Upper lobe of left lung (tissue), 6 donors: ENCODE measurements at regions not wholly inside any gene's neighbourhood (a gene's known extent, or its start where the extent isn't known, plus 50 kb on each side); places are given as distances from the start of the nearest gene placed in this dataset.

Source experiments
- ATAC-seq, 2 donors: fragments of 200-7000 bp; cut with Tn5 transposase; one replicate each; pipeline ENCODE4 v1.9.1; 2022; ENCODE audit warnings: mild to moderate bottlenecking in 2 of 2, moderate library complexity in 2 of 2; ENCODE audit not compliant: low FRiP score in 2 of 2
- DNase-seq, 2 donors: peaks; one replicate each; pipeline ENCODE4 v3.0.0-alpha.2; 2019 to 2020
- H3K27ac ChIP-seq, 4 donors: fragments of 200-600 bp; sonication (generic); one replicate each; pipeline ENCODE4 v1.5.1; 2016 to 2019
- H3K27me3 ChIP-seq, 4 donors: fragments of 200-600 bp; sonication (generic); one replicate each; pipeline ENCODE4 v1.5.1; 2017 to 2019
- H3K36me3 ChIP-seq, 4 donors: fragments of 200-600 bp; sonication (generic); one replicate each; pipeline ENCODE4 v1.5.1; 2016 to 2019
- H3K4me1 ChIP-seq, 4 donors: fragments of 200-600 bp; sonication (generic); one replicate each; pipeline ENCODE4 v1.5.1; 2018 to 2019
- H3K4me3 ChIP-seq, 4 donors: fragments of 200-600 bp; sonication (generic); one replicate each; pipeline ENCODE4 v1.5.1; 2017 to 2019; ENCODE audit warnings: mild to moderate bottlenecking in 2 of 4, moderate library complexity in 1 of 4
- H3K9me3 ChIP-seq, 4 donors: fragments of 200-600 bp; sonication (generic); one replicate each; pipeline ENCODE4 v1.5.1; 2018 to 2019
- EP300 ChIP-seq, 4 donors: sonication (generic); formaldehyde crosslinking; IDR thresholded peaks; one replicate each; pipeline ENCODE4 v1.5.1; 2017; ENCODE audit warnings: antibody characterized with exemption in 4 of 4, control low read depth in 2 of 4
- POLR2A ChIP-seq, 4 donors: fragments of 450-650 bp; IDR thresholded peaks; one replicate each; pipeline ENCODE4 v1.5.1; 2016 to 2017; ENCODE audit warnings: antibody characterized with exemption in 4 of 4, mild to moderate bottlenecking in 2 of 4
- POLR2AphosphoS5 ChIP-seq, 2 donors: sonication (generic); formaldehyde crosslinking; IDR thresholded peaks; one replicate each; pipeline ENCODE4 v1.5.1; 2017; ENCODE audit warnings: antibody characterized with exemption in 2 of 2
- WGBS, 2 donors: methylation state at CpG; one replicate each; pipeline ENCODE4 v1.1.5; 2017 to 2018; 5-methylcytosine and 5-hydroxymethylcytosine counted together
- TF ChIP-seq, protein P1 (sequence below), 6 experiments: fragments of 450-650 bp in 4 of 6; fragments of 200-600 bp in 2 of 6; sonication (generic) in 2 of 6; IDR thresholded peaks; one replicate each; pipeline ENCODE4 v1.5.1; 2016 to 2019; ENCODE audit warnings: antibody characterized with exemption in 6 of 6
- donor health status: DM: no; HTN: no; CAD: no; lungs with moderate emphysema.
- donor health status: DM: no; HTN: yes; CAD: no; lungs with severe emphysema.

DNA sequence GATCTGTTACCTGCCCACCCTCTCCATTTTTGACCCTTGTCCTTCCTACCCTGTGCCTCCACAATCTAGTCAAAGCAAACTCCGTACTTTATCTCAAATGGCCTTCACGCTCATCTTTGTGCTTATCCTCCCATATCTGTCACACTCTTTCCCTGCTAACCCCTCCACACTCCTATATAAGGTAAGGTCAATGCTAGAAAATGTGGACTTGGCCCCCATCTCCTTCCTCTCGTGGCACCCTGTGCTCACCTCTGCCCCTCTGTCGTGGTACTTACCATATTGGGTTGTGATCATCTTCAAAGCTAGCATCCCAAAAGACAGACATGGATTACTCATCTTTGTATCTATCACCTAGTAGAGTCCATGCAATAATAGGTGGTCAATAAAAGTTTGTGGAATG is 127.6 kb upstream of the FOXQ1 start:
- Histone ChIP-seq H3K36me3 (no peaks in the 10 kb centered on the region), H3K27ac (no peak overlapping the region), H3K9me3 (no peaks in the 10 kb centered on the region), H3K27me3 (no peaks in the 10 kb centered on the region), H3K4me3 (no peak overlapping the region), H3K4me1 (peaks cover 0 to 3% (median 0%) of the 10 kb centered on the region in 4 donors)
- DNase-seq (no peak), ATAC-seq (no peak)
- 76 to 83% methylated on average over 4 of the region's 4 CpGs for WGBS, 2 donors
- TF ChIP-seq POLR2A (IDR thresholded peaks at IDR 0.05) (no peak), EP300 (IDR thresholded peaks at IDR 0.05) (no peak), POLR2AphosphoS5 (IDR thresholded peaks at IDR 0.05) (no peak)
- TF ChIP-seq, protein P1, sequence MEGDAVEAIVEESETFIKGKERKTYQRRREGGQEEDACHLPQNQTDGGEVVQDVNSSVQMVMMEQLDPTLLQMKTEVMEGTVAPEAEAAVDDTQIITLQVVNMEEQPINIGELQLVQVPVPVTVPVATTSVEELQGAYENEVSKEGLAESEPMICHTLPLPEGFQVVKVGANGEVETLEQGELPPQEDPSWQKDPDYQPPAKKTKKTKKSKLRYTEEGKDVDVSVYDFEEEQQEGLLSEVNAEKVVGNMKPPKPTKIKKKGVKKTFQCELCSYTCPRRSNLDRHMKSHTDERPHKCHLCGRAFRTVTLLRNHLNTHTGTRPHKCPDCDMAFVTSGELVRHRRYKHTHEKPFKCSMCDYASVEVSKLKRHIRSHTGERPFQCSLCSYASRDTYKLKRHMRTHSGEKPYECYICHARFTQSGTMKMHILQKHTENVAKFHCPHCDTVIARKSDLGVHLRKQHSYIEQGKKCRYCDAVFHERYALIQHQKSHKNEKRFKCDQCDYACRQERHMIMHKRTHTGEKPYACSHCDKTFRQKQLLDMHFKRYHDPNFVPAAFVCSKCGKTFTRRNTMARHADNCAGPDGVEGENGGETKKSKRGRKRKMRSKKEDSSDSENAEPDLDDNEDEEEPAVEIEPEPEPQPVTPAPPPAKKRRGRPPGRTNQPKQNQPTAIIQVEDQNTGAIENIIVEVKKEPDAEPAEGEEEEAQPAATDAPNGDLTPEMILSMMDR (IDR thresholded peaks at IDR 0.05), result no peak

GRCh38 chr6:1182722-1183521 is 129.0 kb upstream of the FOXQ1 start:
- ATAC-seq, result no peak
- H3K27me3 ChIP-seq, result no peaks in the 10 kb centered on the region

DNA sequence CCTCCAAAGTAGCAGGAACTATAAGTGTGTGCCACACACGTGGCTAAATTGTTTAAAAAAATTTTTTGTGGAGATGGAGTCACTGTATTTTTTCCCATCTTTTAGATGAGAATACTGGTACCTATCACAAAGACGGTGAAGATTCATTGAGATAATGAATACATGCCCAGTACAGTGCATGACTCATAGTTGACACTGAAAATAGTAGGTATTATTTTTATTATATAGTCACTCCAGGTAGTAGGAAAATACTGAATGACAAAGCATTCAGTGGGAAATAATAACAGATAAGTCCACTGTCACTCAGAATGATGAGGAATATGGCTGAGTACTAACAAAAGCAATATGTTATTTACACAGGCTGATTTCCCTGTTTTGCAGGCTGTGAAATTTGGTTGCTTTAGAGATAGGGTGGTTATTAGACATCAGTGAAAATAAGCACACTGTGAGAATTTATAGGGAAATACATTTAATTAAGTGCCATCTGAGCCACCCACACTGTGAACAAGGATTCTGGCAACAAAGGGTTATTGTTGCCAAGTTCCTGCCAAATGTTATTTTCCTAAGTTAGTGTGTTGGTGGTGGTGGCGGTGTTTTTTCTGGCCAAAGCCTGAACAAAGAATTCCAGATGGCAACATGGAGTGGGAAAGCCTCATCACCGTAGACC is 129.8 kb upstream of the FOXQ1 start:
- TF ChIP-seq POLR2AphosphoS5 (IDR thresholded peaks at IDR 0.05) (no peak), EP300 (IDR thresholded peaks at IDR 0.05) (no peak), POLR2A (IDR thresholded peaks at IDR 0.05) (no peak)
- TF ChIP-seq, protein P1 (IDR thresholded peaks at IDR 0.05), result no peak
- 72 to 76% methylated on average over 4 of the region's 4 CpGs for WGBS, 2 donors

More at GRCh38 chr6:1182722-1183521, 129.0 kb upstream of the FOXQ1 start:
- WGBS, 2 donors, result 77 to 79% methylated on average over 13 of the region's 13 CpGs
- H3K4me3 ChIP-seq, result no peak overlapping the region
- H3K4me1 ChIP-seq, result peaks cover 0 to 3% (median 0%) of the 10 kb centered on the region in 4 donors
- no peak overlapping the region for H3K27ac ChIP-seq
- DNase-seq, result no peak
- H3K36me3 ChIP-seq, result no peaks in the 10 kb centered on the region
- no peaks in the 10 kb centered on the region for H3K9me3 ChIP-seq
- no peak for TF ChIP-seq POLR2A (IDR thresholded peaks at IDR 0.05)
- TF ChIP-seq POLR2AphosphoS5 (IDR thresholded peaks at IDR 0.05), result no peak
- TF ChIP-seq, protein P1 (IDR thresholded peaks at IDR 0.05), result no peak
- no peak for TF ChIP-seq EP300 (IDR thresholded peaks at IDR 0.05)

DNA sequence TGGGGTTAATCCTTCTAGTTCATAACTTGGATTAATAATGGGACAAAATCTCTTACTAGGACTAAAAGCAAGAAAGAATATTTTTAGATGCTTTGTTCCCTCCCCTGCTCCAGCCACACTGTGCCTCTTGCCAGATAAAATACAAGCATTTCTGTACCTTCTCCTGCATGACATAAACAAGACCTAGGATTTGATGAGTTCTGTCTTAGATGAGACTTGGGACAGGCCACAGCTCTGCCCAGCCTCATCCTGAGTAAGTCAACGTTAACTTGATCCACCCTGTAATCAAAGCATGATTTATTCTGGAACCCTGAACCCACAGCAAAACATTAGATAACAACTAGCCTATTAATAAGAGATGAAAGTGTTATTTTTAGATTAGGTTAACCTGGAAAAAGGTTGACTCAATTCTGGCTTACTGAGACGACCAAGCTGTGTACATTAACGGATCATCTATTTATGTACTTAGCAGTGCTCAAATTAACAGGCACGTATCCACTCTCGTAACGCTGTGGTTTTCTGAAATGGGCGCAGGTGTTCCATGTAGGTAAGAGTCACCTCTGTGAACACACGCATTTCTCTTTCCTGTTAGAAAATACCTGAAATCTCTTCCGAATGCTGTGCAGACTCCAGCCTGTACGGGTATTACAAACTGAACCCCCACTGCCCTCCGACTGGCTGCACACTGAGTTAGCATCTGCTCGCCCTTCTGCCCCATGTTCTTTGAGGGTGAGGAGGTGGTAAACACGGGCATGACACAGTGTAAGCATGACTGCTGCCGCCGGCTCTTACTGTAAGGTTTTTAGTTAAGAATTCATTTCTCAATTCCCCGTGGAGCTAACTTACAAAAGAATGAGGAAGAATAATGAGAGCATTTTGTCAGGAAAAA is 132.1 kb upstream of the FOXQ1 start:
- ATAC-seq (no peak), DNase-seq (no peak)
- H3K4me3 ChIP-seq, result no peak overlapping the region
- H3K9me3 ChIP-seq, result no peaks in the 10 kb centered on the region
- peaks cover 0 to 3% (median 0%) of the 10 kb centered on the region in 4 donors for H3K4me1 ChIP-seq
- no peaks in the 10 kb centered on the region for H3K27me3 ChIP-seq
- no peaks in the 10 kb centered on the region for H3K36me3 ChIP-seq
- H3K27ac ChIP-seq, result no peak overlapping the region
- 72 to 73% methylated on average over 16 of the region's 16 CpGs for WGBS, 2 donors
- TF ChIP-seq POLR2A (IDR thresholded peaks at IDR 0.05) (no peak), EP300 (IDR thresholded peaks at IDR 0.05) (no peak), POLR2AphosphoS5 (IDR thresholded peaks at IDR 0.05) (no peak)
- TF ChIP-seq, protein P1 (IDR thresholded peaks at IDR 0.05), result no peak

More for the DNA sequence above, 129.8 kb upstream of the FOXQ1 start:
- ATAC-seq, result no peak
- no peak for DNase-seq
- no peaks in the 10 kb centered on the region for H3K9me3 ChIP-seq
- no peak overlapping the region for H3K27ac ChIP-seq
- H3K27me3 ChIP-seq, result no peaks in the 10 kb centered on the region
- H3K4me3 ChIP-seq, result no peak overlapping the region
- no peaks in the 10 kb centered on the region for H3K36me3 ChIP-seq
- H3K4me1 ChIP-seq, result peaks cover 0 to 3% (median 0%) of the 10 kb centered on the region in 4 donors
